GM18520 (cell line): ENCODE measurements at regions not wholly inside any gene's neighbourhood (a gene's known extent, or its start where the extent isn't known, plus 50 kb on each side); places are given as distances from the start of the nearest gene placed in this dataset.

ENCODE experiments used
- ATAC-seq: cut with Tn5 transposase; IDR thresholded peaks from one replicate; pipeline ENCODE4 v1.9.1; 2021; ENCODE audit not compliant: unreplicated experiment

GRCh38 chr4:125507141-125507540, 192.4 kb downstream of the FAT4 start:
- no peak for ATAC-seq

GRCh38 chr4:125511715-125512114, 197.0 kb downstream of the FAT4 start:
- ATAC-seq = no peak

- no peak for ATAC-seq
Observed at GRCh38 chr4:125515016-125515415, 200.3 kb downstream of the FAT4 start.

GRCh38 chr4:125517831-125518230, 203.1 kb downstream of the FAT4 start:
- ATAC-seq = no peak

- ATAC-seq = no peak
Observed at GRCh38 chr4:125518281-125518680, 203.5 kb downstream of the FAT4 start.

GRCh38 chr4:125519371-125520146, 204.8 kb downstream of the FAT4 start:
- ATAC-seq = no peak

- ATAC-seq = no peak
Observed at GRCh38 chr4:125520258-125520990, 205.7 kb downstream of the FAT4 start.

- ATAC-seq = no peak
Observed at GRCh38 chr4:125522588-125522987, 207.8 kb downstream of the FAT4 start.

- ATAC-seq = no peak
Observed at GRCh38 chr4:125522992-125523391, 208.2 kb downstream of the FAT4 start.

- no peak for ATAC-seq
Observed at GRCh38 chr4:125526420-125526819, 211.7 kb downstream of the FAT4 start.

GRCh38 chr4:125527681-125528080, 212.9 kb downstream of the FAT4 start:
- ATAC-seq = no peak

- no peak for ATAC-seq
Observed at GRCh38 chr4:125529071-125529470, 214.3 kb downstream of the FAT4 start.

- no peak for ATAC-seq
Observed at GRCh38 chr4:125538670-125539069, 223.9 kb downstream of the FAT4 start.

- no peak for ATAC-seq
Observed at GRCh38 chr4:125539691-125540090, 224.9 kb downstream of the FAT4 start.

GRCh38 chr4:125541836-125542385, 227.2 kb downstream of the FAT4 start:
- ATAC-seq = no peak

- ATAC-seq = no peak
Observed at GRCh38 chr4:125546272-125546671, 231.5 kb downstream of the FAT4 start.

GRCh38 chr4:125547836-125548235, 233.1 kb downstream of the FAT4 start:
- ATAC-seq = no peak

- no peak for ATAC-seq
Observed at GRCh38 chr4:125550769-125551168, 236.0 kb downstream of the FAT4 start.

- ATAC-seq = no peak
Observed at GRCh38 chr4:125551466-125551865, 236.7 kb downstream of the FAT4 start.

GRCh38 chr4:125551967-125552366, 237.2 kb downstream of the FAT4 start:
- ATAC-seq = no peak

GRCh38 chr4:125572601-125573000, 257.8 kb downstream of the FAT4 start:
- ATAC-seq = no peak

- ATAC-seq = no peak
Observed at GRCh38 chr4:125573368-125573767, 258.6 kb downstream of the FAT4 start.
